Lung (tissue), 11 donors: ENCODE measurements at regions not wholly inside any gene's neighbourhood (a gene's known extent, or its start where the extent isn't known, plus 50 kb on each side); places are given as distances from the start of the nearest gene placed in this dataset.

Experiments
- ATAC-seq: fragments of 200-7000 bp; cut with Tn5 transposase; one replicate; pipeline ENCODE4 v1.9.1; 2020; ENCODE audit warnings: moderate number of reproducible peaks; ENCODE audit not compliant: insufficient read depth, low FRiP score
- DNase-seq, 3 donors: peaks; one replicate each; pipeline ENCODE4 v3.0.0-alpha.2; 2013 to 2017
- H3K27ac ChIP-seq, 2 donors: one replicate each; pipeline ENCODE4 v1.5.1; 2013; ENCODE audit warnings: mild to moderate bottlenecking in 2 of 2, moderate library complexity in 2 of 2, control low read depth in 1 of 2, inconsistent platforms in 1 of 2, low read depth in 1 of 2, low read length in 1 of 2
- H3K27me3 ChIP-seq, 3 donors: one replicate each; pipeline ENCODE4 v1.5.1; 2013; ENCODE audit warnings: low read length in 2 of 3; ENCODE audit not compliant: control insufficient read depth in 3 of 3, insufficient read depth in 3 of 3
- H3K36me3 ChIP-seq, 4 donors: one replicate each; pipeline ENCODE4 v1.5.1; 2013; ENCODE audit warnings: low read length in 4 of 4, mild to moderate bottlenecking in 1 of 4, moderate library complexity in 1 of 4; ENCODE audit not compliant: control insufficient read depth in 4 of 4, insufficient read depth in 4 of 4
- H3K4me1 ChIP-seq, 5 donors: one replicate each; pipeline ENCODE4 v1.5.1; 2013; ENCODE audit warnings: low read length in 5 of 5, mild to moderate bottlenecking in 2 of 5, moderate library complexity in 1 of 5; ENCODE audit not compliant: control insufficient read depth in 5 of 5, insufficient read depth in 5 of 5
- H3K4me3 ChIP-seq: one replicate; pipeline ENCODE4 v1.5.1; 2013; ENCODE audit warnings: mild to moderate bottlenecking, control low read depth, moderate library complexity
- H3K9ac ChIP-seq, 2 donors: one replicate each; pipeline ENCODE4 v1.5.1; 2013; ENCODE audit warnings: low read length in 2 of 2, control low read depth in 1 of 2; ENCODE audit not compliant: insufficient read depth in 1 of 2
- H3K9me3 ChIP-seq, 4 donors: one replicate each; pipeline ENCODE4 v1.5.1; 2013; ENCODE audit warnings: low read length in 3 of 4, mild to moderate bottlenecking in 1 of 4, moderate library complexity in 1 of 4; ENCODE audit not compliant: control insufficient read depth in 4 of 4, insufficient read depth in 3 of 4
- CTCF ChIP-seq: IDR thresholded peaks from 2 replicates; pipeline ENCODE4 v1.5.1; 2012; ENCODE audit warnings: mild to moderate bottlenecking; ENCODE audit errors: control extremely low read depth, extremely low read depth
- WGBS, 2 donors: extraction: QIAGEN DNeasy Blood & Tissue Kit; methylation state at CpG; one replicate each; pipeline ENCODE4 v1.1.7; 2013; 5-methylcytosine and 5-hydroxymethylcytosine counted together
- donor health status: control.
- donor health status: control.
- donor health status: Bipolar disorder and iron deficiency.
- donor health status: healthy.
- donor health status: DM: yes; HTN: yes; CAD: no.

GRCh38 chr6:163998496-163998895 is 584.0 kb downstream of the QKI start:
- Histone ChIP-seq H3K9me3 (no peaks in the 10 kb centered on the region), H3K9ac (no peak overlapping the region), H3K4me3 (no peak overlapping the region), H3K4me1 (no peaks in the 10 kb centered on the region), H3K27me3 (no peaks in the 10 kb centered on the region), H3K36me3 (no peaks in the 10 kb centered on the region), H3K27ac (no peak overlapping the region)
- WGBS, 2 donors = 80 to 87% methylated on average over 3 of the region's 3 CpGs
- no peak for DNase-seq
- ATAC-seq = no peak
- TF ChIP-seq CTCF = no peak

- no peak for TF ChIP-seq CTCF
- WGBS, 2 donors = 91% methylated on average over 6 of the region's 6 CpGs
- Histone ChIP-seq H3K9me3 (no peaks in the 10 kb centered on the region), H3K4me1 (no peaks in the 10 kb centered on the region), H3K36me3 (no peaks in the 10 kb centered on the region), H3K27ac (no peak overlapping the region), H3K9ac (no peak overlapping the region), H3K27me3 (no peaks in the 10 kb centered on the region), H3K4me3 (no peak overlapping the region)
- ATAC-seq = no peak
- no peak for DNase-seq
Measured at GRCh38 chr6:163996491-163996890, 582.0 kb downstream of the QKI start.

GRCh38 chr6:163994566-163994965 is 580.0 kb downstream of the QKI start:
- no peak for TF ChIP-seq CTCF
- 91 to 94% methylated on average over 5 of the region's 5 CpGs for WGBS, 2 donors

GRCh38 chr6:163992701-163993100 is 578.2 kb downstream of the QKI start:
- no peak for ATAC-seq
- WGBS, 2 donors = 95 to 97% methylated on average over 6 of the region's 6 CpGs

More at GRCh38 chr6:163994566-163994965, 580.0 kb downstream of the QKI start:
- Histone ChIP-seq H3K9ac (no peak overlapping the region), H3K9me3 (no peaks in the 10 kb centered on the region), H3K4me1 (peaks cover 0 to 2% (median 0%) of the 10 kb centered on the region in 5 donors), H3K36me3 (no peaks in the 10 kb centered on the region), H3K27ac (no peak overlapping the region), H3K4me3 (no peak overlapping the region), H3K27me3 (no peaks in the 10 kb centered on the region)
- DNase-seq (no peak), ATAC-seq (no peak)

More at GRCh38 chr6:163992701-163993100, 578.2 kb downstream of the QKI start:
- Histone ChIP-seq H3K9ac (no peak overlapping the region), H3K27me3 (no peaks in the 10 kb centered on the region), H3K9me3 (no peaks in the 10 kb centered on the region), H3K4me3 (no peak overlapping the region), H3K27ac (no peak overlapping the region), H3K36me3 (no peaks in the 10 kb centered on the region), H3K4me1 (peaks cover 0 to 2% (median 0%) of the 10 kb centered on the region in 5 donors)
- no peak for DNase-seq
- no peak for TF ChIP-seq CTCF
